ENCODE measurements at regions not wholly inside any gene's neighbourhood (a gene's known extent, or its start where the extent isn't known, plus 50 kb on each side); places are given as distances from the start of the nearest gene placed in this dataset.
"Not testable (repeated sequence)": the region's sequence is repeated elsewhere in the genome, so short reads cannot be mapped to it uniquely, and the experiment has no call there.

- H3K4me3 ChIP-seq (ENCODE audit: control insufficient read depth, low read depth, low read length) = no peak overlapping the region
- no peak for TF ChIP-seq CTCF (IDR thresholded peaks at IDR 0.05; ENCODE audit: control insufficient read depth, insufficient read depth, low read depth, low read length, missing control alignments)
- DNase-seq (ENCODE audit: low read depth) = no peak
These were observed 180.6 kb upstream of the HTR1E start for GRCh38 chr6:86756640-86757229.

- no peak overlapping the region for H3K4me3 ChIP-seq (ENCODE audit: control insufficient read depth, low read depth, low read length)
- no peak for TF ChIP-seq CTCF (IDR thresholded peaks at IDR 0.05; ENCODE audit: control insufficient read depth, insufficient read depth, low read depth, low read length, missing control alignments)
- no peak for DNase-seq (ENCODE audit: low read depth)
These were observed 193.3 kb upstream of the HTR1E start for GRCh38 chr6:86744048-86744447.

GRCh38 chr6:86738078-86738477 lies 199.2 kb upstream of the HTR1E start:
- H3K4me3 ChIP-seq (ENCODE audit: control insufficient read depth, low read depth, low read length) = no peak overlapping the region
- no peak for DNase-seq (ENCODE audit: low read depth)
- TF ChIP-seq CTCF (IDR thresholded peaks at IDR 0.05; ENCODE audit: control insufficient read depth, insufficient read depth, low read depth, low read length, missing control alignments) = no peak

GRCh38 chr6:86731631-86732030 lies 205.7 kb upstream of the HTR1E start:
- H3K4me3 ChIP-seq (ENCODE audit: control insufficient read depth, low read depth, low read length); DNase-seq (ENCODE audit: low read depth): not testable (repeated sequence)

GRCh38 chr6:86730772-86731171 lies 206.6 kb upstream of the HTR1E start:
- H3K4me3 ChIP-seq (ENCODE audit: control insufficient read depth, low read depth, low read length); DNase-seq (ENCODE audit: low read depth): not testable (repeated sequence)

- DNase-seq (ENCODE audit: low read depth) = no peak
- H3K4me3 ChIP-seq (ENCODE audit: control insufficient read depth, low read depth, low read length) = no peak overlapping the region
- TF ChIP-seq CTCF (IDR thresholded peaks at IDR 0.05; ENCODE audit: control insufficient read depth, insufficient read depth, low read depth, low read length, missing control alignments) = no peak
These were observed 207.1 kb upstream of the HTR1E start for GRCh38 chr6:86730216-86730615.

GRCh38 chr6:86728976-86729375 lies 208.4 kb upstream of the HTR1E start:
- no peak for DNase-seq (ENCODE audit: low read depth)
- no peak for TF ChIP-seq CTCF (IDR thresholded peaks at IDR 0.05; ENCODE audit: control insufficient read depth, insufficient read depth, low read depth, low read length, missing control alignments)
- H3K4me3 ChIP-seq (ENCODE audit: control insufficient read depth, low read depth, low read length) = no peak overlapping the region

- DNase-seq (ENCODE audit: low read depth) = no peak
- TF ChIP-seq CTCF (IDR thresholded peaks at IDR 0.05; ENCODE audit: control insufficient read depth, insufficient read depth, low read depth, low read length, missing control alignments) = no peak
- no peak overlapping the region for H3K4me3 ChIP-seq (ENCODE audit: control insufficient read depth, low read depth, low read length)
These were observed 212.6 kb upstream of the HTR1E start for GRCh38 chr6:86724695-86725094.

All from AG09309 (cell line).